NCI-H526 treated with DMSO at 0.1 percent for 48 hours (cell line): ENCODE measurements at regions not wholly inside any gene's neighbourhood (a gene's known extent, or its start where the extent isn't known, plus 50 kb on each side); places are given as distances from the start of the nearest gene placed in this dataset.

Experiments
- DNase-seq: peaks from one replicate; lab custom pipeline; 2025; lab: John Stamatoyannopoulos, UW

DNA sequence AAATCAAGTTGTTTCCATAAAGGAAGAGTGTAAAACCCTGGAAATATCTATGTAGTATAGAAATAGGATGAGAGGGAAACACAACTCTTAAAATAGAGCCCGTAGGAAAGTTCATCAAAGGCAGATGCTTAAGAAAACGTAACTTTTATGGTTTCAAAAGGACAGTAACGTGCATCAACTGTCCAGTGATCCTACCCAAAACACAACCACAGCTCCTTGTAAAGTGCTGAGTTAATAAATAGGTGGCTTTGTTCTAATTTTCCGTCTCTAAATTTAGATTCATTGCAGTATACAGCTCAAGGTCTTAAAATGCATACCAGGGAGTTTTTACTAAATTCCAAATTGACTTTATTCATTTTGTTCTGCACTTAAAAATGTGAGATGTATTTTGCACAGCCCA, 282.1 kb upstream of the ID2 start:
- DNase-seq: no peak

DNA sequence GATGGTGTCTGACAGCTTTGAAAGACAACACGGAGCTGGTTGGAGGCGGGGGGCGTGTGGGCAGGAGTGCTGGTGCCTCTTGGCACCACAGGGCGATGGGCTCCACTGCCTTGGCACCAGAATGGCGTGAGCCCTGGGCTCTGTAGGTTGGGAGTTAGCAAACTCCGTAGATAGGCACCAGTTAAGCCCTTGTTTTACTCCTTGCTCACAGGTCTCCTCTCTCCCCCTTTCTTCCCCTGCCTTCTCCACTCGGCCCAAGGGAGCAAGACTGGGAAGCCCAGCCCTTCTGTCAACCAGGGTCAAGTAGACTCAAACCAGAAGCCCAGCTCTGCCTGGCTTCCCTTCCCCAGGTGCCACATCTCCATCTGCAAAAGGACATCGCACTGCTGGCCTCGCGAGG, 281.7 kb upstream of the ID2 start:
- no peak for DNase-seq

DNA sequence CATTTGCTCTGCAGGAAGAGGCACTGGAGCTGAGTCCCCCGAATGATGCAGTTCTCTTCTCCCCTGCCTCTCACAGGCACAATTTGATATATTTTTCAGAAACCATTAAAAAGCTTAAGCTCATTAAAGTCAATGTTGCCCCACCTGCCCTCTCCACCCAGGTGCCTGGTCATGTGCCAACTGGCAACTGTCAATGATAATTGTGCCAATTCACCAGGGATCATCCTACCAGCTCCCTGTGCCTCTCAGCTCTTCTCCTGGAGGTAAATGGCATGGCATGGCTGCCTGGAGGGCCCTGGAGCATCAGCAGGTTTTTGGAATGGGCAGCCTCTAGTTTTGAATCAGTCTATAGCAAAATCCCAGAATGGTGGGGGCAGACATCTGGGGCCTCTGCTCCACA, 279.6 kb upstream of the ID2 start:
- DNase-seq: no peak

DNA sequence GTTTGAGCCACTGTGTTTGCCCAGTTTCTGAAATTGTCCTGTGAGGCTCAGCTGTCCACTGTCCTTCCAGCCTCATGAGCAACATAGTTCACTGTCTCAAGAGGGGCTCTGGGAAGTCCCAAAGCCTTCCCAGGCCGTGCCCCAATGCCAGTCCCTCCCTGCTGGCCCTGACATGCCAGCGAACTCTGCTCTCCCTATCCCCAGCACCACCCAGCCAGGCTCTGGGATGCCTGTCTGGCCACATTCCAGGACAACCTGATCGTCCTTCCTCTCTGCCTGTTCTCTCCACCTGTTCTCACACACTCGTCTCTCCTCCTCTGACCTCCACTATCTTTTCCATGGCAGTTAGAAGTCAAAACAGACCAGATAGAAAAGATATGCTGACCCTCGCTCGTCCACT, 278.0 kb upstream of the ID2 start:
- no peak for DNase-seq

DNA sequence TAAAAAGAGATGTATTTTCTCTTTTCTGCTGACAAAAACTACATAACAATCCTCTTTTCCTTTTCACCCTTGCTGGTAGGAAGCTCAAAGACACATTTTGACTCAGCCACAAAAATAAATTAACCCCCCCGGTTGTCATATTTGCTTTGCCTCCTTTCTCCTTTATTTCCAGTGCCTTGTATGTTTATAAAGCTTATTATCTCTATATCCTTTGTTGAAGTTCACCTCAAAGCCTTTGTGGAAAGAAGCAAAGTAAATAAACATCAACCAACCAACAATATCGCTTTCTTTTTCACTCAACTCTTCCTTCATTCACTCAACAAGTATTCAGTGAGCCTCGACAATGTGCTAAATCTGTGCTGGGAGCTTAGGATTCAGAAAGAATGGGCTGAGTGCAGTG, 276.5 kb upstream of the ID2 start:
- no peak for DNase-seq

DNA sequence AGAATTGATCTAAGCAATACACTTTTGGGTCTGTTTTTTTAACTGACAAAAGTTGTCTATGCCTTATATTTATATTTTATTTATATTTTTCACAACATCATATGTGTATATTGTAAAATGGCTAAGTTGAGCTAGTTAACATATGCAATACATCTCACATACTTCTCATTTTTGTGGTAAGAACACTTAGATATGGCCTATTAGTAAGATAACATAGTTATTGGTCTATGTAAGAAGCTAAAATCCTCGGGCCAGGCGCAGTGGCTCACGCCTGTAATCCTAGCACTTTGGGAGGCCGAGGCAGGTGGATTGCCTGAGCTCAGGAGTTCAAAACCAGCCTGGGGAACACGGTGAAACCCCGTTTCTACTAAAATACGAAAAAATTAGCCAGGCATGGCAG, 275.6 kb upstream of the ID2 start:
- DNase-seq: no peak

DNA sequence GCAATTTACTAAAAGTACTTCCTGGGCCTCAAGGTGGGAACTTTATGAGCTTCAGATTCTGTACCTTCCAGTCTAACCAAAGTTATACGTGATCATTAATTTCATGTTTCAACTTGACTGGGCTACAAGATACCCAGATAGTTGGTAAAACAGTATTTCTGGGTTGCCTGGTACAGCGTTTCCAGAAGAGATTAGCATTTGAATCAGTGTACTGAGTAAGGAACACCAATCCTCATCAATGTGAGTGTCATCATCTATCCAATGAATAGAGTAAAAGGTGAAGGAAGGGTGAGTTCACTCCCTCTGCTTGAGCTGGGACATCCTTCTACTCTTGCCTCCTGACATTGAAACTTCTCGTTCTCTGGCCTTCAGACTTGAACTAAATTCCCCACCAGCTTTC, 274.5 kb upstream of the ID2 start:
- DNase-seq: no peak

DNA sequence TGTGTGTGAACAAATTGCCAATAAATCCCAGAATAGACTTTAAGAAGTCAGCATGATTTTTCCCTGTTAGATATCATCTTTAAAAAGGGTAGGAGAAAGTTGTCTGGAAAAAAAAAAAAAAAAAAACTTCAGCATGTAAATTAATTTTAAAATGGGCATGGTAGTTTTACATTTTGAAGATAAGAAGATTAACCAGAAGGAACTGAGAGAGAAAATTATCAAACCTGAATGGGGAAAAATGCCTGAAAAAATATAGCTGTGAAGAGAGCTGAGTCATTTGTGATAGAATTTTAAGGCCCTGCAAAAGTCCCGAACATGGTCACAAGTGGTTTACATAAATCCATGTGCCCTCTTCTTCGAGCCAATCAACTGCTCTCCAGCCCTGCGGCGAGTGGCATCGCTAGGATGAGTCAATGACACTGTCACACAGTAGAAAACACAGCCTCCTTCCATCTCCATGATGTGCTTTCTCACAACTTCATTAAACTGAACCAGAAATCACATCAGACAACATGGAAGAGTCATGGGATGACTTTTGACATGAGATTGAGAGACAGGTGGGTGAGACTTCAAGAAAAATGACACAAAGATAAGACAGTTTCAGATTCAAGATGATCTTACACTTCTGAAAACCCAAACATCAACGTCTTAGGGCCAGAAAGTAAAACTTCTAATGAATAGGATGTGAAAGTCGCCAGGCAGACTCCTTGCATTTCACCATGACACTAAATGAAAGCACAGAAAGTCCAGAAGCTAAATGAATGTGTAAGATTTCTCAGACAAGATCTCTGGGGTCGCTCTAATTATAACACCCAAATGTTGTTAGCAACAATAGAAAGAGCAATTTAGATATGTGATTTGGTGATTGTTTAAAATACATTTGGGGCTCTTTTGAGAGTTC, 273.0 kb upstream of the ID2 start:
- no peak for DNase-seq

DNA sequence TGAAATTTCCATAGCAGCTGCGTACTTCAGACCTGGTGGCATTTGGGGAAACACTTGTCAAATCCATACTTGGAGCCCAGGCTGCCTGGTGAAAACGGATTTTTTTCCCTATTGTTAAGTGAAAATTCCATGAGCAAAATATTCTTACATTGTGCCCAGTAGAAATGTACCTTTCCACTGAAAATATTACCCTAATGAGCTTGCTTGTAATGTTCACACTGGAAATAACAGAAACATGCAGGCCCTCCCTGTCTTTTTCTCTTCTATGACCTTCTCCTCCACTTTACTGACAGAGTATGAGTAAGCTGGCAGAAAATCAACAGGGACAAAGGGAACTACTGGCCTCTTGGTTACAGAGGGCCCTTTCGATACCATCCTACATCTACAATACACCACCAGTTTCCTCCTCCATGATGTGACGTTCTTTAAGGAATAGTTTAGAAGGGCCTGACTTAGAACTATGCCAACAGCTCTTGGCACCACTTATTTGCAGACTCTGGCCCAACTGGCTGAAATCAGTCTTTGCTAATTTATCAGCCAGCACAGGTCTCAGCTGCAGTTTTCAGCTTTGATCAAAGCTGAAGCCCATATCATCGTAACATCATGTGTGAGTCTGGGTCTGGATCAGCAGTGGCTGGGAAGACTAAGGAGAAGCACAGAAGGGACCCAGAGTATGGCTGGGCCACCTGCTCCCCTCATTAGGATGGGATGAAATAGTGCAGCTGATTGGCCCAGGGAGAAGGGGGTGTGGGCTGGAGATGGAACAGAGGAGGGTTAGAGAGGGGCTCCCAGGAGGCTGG, 272.2 kb upstream of the ID2 start:
- no peak for DNase-seq

DNA sequence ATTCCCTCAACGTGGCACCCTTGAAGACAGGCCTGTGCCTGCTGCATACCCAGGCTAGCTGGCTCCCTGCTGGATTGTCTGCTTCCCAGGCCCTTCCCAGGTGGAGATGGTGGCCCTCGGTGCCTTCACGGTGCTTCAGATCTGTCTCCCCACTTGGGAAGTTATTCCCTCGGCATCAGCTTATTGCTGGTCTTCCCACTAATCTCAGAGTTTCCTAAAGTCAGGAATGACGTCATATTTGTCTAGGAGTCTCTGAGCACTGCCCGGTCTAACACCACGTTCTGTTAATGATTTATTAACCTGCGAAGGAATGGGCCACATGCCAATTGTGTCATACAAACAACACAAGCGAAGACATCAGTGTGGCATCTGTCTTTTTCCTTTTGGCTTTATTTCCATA, 269.8 kb upstream of the ID2 start:
- DNase-seq: no peak

DNA sequence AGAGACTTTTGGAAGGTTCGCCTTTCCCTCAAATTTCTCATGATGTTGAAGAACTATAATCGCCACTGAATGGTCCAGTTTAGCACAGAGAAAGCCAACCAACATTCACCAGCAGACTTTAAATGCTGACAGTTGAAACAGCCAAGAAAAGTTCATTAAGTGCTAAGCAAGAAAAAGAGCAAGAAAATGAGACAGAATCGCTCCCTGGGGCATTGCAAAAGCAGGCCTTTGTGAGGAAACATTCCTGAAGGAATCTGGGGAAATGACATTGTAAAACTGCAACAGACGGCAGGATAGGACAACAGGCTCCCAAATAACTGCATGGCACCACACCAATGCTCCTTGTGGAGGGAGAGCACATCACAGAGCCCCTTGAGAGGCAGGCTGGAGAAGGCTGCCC, 269.3 kb upstream of the ID2 start:
- DNase-seq: no peak

DNA sequence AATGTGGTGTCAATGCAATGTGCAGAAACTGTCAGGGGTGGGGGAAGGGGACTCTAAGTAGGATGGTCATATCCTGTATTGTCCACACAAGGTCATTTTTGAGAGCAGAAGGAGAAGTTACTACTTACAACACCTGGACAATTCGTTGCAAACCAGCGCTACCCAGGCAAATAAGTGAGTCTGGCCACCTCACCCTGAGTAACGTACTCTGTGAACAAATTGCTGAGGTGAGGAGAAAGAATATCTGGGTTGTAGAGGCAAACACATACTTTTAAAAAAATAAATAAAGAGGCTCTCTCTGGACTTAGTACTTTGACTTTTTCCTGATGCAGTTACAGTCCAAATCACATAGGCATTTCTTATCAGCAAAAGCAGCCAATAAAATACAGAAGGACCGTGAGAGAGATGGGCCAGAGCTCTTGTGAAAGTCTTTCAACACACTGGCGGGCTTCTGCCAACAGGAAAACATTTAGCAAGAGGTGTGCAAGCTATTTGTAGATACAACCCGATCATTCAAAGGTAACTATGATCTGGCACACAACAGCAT, 268.2 kb upstream of the ID2 start:
- no peak for DNase-seq

DNA sequence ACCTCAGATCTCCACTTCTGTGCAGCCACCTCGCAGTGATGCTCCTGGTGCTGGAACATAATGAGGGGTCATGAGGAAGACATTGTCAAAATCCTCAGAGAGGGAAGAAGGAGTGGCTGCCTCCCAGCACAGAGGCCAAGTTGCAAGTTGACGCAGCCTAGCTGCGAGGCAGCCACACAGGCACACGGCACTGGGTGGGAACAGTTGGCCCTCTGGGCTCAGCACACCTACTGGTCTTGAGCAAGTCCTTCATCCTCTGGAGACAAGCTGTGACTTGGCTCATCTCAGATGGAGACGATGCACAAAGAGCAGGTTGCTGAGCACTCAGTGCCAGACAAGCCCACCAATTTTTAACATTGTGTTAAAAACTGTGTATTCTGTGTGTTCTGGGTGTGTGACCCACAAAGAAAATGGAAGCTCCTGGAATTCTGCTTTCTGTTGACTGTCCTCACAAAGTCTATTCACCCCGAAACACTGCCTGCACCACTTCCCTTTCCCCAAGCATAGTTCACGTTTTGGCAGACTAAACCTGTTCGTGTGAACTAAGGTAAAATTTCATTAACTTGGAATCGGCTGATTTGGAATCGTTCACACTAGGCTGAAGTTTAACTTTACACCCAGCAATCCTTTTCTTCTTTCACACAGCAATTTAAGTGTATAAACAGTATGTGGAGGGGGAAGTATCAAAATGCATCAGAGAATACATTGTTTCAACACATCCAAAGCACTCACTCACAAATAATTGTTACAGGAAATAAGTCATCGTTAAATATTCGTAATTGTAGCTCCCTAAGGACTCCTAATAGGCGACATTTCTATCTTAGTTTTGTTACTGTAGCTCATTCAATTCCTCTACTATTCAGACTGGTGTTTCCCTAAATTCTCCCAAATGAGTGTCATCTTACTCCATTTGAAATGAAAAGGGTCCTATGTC, 266.6 kb upstream of the ID2 start:
- no peak for DNase-seq

DNA sequence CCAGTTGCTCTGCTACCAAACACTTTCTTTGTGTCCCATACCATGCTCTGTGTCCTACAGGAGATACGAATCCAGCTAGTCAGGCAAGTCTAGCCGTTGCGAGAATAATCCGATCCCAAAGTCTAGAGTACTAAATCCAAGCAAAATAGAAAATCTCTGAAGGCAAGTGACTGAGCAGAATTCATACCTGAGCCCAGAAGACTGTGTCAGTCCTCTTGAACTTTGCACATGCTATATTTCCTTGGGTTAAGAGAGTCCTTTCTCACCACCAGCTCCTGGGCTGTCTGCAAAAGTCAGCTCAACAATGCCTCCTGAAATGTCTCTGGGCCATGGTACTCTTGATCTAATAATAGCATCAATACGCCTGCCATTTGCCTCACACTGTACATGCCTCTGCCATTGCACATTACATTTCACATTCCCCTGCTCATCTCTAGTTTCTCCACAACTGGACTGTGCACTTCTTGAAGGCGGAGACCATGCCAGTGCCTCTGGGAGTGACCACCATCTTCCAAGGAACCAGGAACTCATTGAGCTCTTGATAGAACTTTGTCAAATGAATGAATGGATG, 265.8 kb upstream of the ID2 start:
- DNase-seq: no peak

DNA sequence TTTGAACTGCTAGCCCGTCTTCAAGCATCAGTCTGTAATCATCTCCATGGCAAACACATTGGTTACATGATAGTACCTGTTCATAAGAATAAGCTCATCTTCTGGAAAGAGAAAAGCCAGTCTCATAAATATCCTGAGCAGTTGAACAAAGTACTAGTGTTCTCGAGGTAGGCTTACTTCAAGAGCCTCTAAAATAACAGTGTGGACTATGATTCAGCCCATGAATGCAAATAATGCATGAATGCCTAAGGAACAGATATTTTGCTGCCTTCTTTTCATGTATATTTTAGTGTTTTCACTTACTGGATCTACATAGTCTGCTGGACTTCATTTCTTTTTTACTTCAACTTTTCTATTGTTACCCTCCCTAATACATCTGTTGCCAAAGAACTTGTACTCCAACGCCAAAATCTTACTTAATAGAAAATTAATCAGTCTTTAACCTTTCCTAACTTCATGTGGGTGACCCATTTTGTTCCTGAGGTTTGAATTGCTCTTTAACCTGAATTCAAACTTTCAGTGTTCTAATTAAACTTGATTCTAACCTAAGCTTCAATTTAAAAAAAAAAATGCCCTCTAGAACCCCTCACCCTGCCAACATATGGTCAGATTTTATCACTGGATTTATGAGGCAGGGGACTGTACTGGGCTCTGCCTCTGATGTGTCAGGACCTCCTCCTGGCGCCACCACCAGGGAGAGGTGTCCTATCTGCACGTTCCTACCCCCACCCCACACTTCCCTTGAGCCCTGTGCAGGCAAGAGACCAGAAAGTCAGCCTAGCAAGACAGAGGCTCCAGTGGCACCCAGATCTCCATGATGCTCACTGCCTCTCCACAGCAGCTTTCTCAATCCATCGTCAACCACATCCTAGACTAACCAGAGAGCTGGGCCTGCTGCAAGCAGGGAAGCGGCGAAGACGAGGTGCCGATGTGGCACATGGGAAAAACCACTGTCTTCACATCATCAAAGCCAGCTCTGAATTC, 264.7 kb upstream of the ID2 start:
- DNase-seq: no peak

DNA sequence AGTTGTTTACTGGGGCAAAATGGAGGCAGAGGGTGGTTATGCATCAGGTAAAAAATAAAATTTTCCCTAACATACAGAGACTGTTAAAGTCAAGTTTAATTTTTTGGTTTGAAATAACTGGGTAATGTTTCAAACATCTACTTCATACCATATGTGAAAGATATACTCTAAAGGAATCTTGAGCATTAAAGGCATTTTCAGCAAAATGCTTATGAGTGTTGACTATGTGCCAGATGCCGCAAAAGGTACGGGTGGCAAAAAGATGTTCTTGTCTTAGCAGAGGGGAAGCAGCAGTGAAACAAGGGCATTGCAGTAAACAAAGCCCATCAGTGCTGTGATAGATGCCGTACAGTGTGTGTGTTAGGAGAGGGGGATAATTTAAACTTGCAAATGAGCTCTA, 263.1 kb upstream of the ID2 start:
- no peak for DNase-seq

DNA sequence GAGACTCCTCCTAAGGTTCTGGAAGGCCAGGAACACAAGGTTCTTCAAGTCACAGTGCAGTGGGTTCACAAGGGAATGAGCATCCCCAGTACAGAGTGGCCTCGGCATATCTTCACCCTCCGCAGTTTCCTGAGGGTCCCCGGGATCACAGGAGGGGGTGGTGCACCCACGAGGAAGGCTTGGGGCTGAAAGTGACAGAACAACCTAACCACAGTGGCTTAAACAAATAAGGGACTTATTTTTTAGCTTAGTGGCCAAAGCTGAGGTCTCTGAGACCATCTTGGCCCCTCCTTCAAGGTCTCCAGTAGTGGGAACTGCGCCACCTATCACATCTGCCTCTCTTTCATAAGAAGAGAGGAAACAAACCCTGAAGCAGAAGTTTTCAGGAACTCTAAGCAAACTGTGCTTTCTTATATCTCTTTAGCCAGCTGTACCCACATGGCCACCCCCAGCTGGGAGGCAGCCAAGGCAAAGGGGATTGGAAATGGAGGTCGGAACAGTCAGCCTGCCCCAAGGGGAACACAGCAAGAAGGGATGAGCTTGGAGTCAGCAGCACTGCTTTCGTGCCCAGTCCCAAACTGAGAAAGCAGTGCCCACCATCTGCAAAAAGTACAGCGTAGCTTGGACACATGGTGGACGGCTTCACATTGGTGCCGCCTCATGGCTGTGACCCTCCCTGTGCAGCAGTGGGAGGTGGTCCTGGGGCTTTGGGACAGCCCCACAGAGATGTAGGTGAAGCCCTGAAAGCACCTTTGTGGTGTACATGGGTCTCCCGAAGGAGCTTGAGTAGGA, 260.0 kb upstream of the ID2 start:
- DNase-seq: no peak

DNA sequence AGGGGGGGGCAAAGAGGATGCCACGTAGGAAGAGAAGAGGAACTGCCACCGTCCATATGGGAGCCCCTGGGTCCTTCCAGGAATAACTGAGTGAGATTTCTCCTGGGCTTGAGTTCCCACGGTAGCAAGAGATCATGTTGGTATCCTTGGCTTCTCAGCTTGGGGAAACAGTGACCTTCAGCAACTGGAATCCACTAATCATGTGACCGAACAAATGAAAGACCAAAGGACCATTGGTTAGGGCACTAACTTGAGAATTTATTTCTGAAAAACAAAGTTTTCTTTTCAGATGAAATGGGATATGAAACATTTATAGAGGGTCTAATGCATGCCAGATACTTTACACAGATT, 259.4 kb upstream of the ID2 start:
- no peak for DNase-seq

DNA sequence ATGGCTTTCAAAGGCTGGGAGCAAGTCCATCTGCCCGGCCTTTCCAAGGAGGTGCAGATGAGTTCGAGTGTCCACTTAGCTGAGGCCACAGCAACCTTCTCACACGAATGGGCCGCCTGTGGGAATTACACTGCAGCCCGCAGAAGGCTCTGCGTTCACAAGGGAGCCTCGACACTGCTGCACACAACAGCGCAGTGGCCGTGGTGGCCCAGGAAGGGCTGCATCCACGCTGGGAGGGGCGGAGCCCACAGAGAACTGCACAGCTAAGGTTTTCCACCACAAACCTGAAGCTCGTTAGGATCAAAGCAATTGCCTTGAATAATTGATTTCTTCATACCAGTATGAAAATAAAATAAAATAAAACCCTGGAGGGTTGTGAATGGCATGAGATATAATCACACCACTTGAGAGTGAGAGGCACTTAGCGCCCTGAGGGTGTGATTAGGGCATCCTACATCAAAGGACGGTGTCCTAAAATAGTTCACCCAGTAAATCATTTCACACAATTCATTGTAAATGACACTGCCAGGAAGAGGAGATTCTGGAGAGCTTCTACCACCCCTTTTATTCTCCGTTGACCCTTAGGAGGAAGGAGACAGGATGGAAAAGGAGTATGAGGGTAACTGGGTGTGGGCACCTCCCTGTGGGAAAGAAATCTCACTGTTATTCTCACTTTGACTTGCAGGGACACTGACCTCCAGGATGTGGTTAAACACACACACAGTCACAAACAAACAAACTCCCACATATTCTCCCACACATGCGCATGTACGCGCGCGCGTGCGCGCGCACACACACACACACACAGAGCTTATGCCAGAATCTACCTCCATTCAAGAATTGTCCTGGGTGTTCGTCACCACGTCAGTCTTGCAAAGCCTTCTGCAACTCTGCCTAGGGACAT, 256.6 kb upstream of the ID2 start:
- DNase-seq: no peak
